Endothelial cell of umbilical vein (primary cell): ENCODE measurements at regions not wholly inside any gene's neighbourhood (a gene's known extent, or its start where the extent isn't known, plus 50 kb on each side); places are given as distances from the start of the nearest gene placed in this dataset.

Experiments used
- BruUV-seq: library from RNA; stranded (reverse); fragments of 400-500 nt; replicated peaks from 2 replicates; lab custom pipeline; 2021; lab: Mats Ljungman, UMichigan
- CTCF ChIA-PET: fragments of 300-600, 350-600 bp; sonication (Branson Sonifier 250); formaldehyde crosslinking; loops from one replicate; lab custom pipeline; 2021; ENCODE audit warnings: antibody characterized with exemption, inconsistent platforms; lab: Charles Lee
- POLR2A ChIA-PET: fragments of 300-600, 350-600 bp; sonication (Branson Sonifier 250); formaldehyde crosslinking; loops from one replicate; lab custom pipeline; 2021; ENCODE audit warnings: antibody characterized with exemption, inconsistent platforms; lab: Charles Lee
- DNase-seq: peaks from one replicate; pipeline ENCODE4 v3.0.0-alpha.2; 2011; ENCODE audit warnings: low read depth, low spot score
- FAIRE-seq: peaks from 2 replicates; lab custom pipeline; 2011; peaks lifted over from hg19 to GRCh38; lab: Jason Lieb, UNC
- H2AFZ ChIP-seq: 2 replicates; pipeline ENCODE4 v1.6.0; 2012; ENCODE audit warnings: low read depth, low read length, control low read depth, inconsistent platforms
- H3K27ac ChIP-seq: 2 replicates; pipeline ENCODE4 v1.5.1; 2011; ENCODE audit warnings: low read depth, mild to moderate bottlenecking, control low read depth, low read length, moderate library complexity; ENCODE audit not compliant: insufficient read depth
- H3K27me3 ChIP-seq, 2 experiments: 2 replicates each; pipeline versions ENCODE4 v1.6.0 to v1.6.1; 2011; ENCODE audit warnings: low read length in 2 of 2, mixed read lengths in 1 of 2; ENCODE audit not compliant: control insufficient read depth in 2 of 2, insufficient read depth in 2 of 2
- H3K36me3 ChIP-seq, 2 experiments: 2 replicates in 1 of 2; 3 replicates in 1 of 2; pipeline ENCODE4 v1.5.1; 2011; ENCODE audit warnings: low read length in 2 of 2, mild to moderate bottlenecking in 1 of 2, moderate library complexity in 1 of 2; ENCODE audit not compliant: control insufficient read depth in 2 of 2, insufficient read depth in 2 of 2; ENCODE audit errors: extremely low read depth in 1 of 2
- H3K4me1 ChIP-seq: 3 replicates; pipeline ENCODE4 v1.5.1; 2011; ENCODE audit warnings: mild to moderate bottlenecking, low read length; ENCODE audit not compliant: control insufficient read depth, insufficient read depth; ENCODE audit errors: extremely low read depth
- H3K4me2 ChIP-seq: 2 replicates; pipeline ENCODE4 v1.6.1; 2011; ENCODE audit warnings: low read length, control low read depth, mixed read lengths; ENCODE audit not compliant: insufficient read depth
- H3K4me3 ChIP-seq, 3 experiments: fragments of 200-600 bp in 1 of 3; sonication (generic), shearing (Covaris generic) in 1 of 3; replicated peaks in 1 of 3; 2 replicates each; pipeline ENCODE4 v1.5.1; 2011 to 2016; ENCODE audit warnings: control low read depth in 3 of 3, low read length in 3 of 3, mild to moderate bottlenecking in 2 of 3, inconsistent platforms in 1 of 3, low read depth in 1 of 3, moderate library complexity in 1 of 3; ENCODE audit not compliant: insufficient read depth in 1 of 3
- H3K79me2 ChIP-seq: 2 replicates; pipeline ENCODE4 v1.6.0; 2012; ENCODE audit warnings: low read length, inconsistent platforms; ENCODE audit not compliant: control insufficient read depth, insufficient read depth
- H3K9ac ChIP-seq: replicated peaks from 2 replicates; pipeline ENCODE3; 2011; ENCODE audit warnings: low read length, control low read depth; ENCODE audit not compliant: insufficient read depth; ENCODE audit errors: extremely low read depth
- H3K9me1 ChIP-seq: replicated peaks from 3 replicates; pipeline ENCODE4 v1.6.0; 2011; ENCODE audit warnings: mild to moderate bottlenecking, low read length; ENCODE audit not compliant: control insufficient read depth, insufficient read depth; ENCODE audit errors: extremely low read depth
- H3K9me3 ChIP-seq: replicated peaks from 2 replicates; pipeline ENCODE4 v1.5.1; 2012; ENCODE audit warnings: low read length, inconsistent platforms; ENCODE audit not compliant: control insufficient read depth, insufficient read depth
- H4K20me1 ChIP-seq: replicated peaks from 2 replicates; pipeline ENCODE3; 2011; ENCODE audit warnings: mild to moderate bottlenecking, low read length; ENCODE audit not compliant: control insufficient read depth, insufficient read depth; ENCODE audit errors: extremely low read depth
- EZH2 ChIP-seq: IDR thresholded peaks from 2 replicates; pipeline ENCODE4 v1.6.1; 2012; ENCODE audit warnings: borderline replicate concordance, low read depth, mild to moderate bottlenecking, moderate library complexity, low read length, inconsistent platforms; ENCODE audit not compliant: severe bottlenecking
- FOS ChIP-seq: IDR thresholded peaks from 2 replicates; pipeline ENCODE4 v1.6.1; 2011; ENCODE audit warnings: mild to moderate bottlenecking, low read length, moderate library complexity, borderline replicate concordance; ENCODE audit not compliant: insufficient read depth
- GATA2 ChIP-seq: IDR thresholded peaks from 2 replicates; pipeline ENCODE4 v1.7.0; 2011; ENCODE audit warnings: low read depth, mild to moderate bottlenecking, moderate library complexity, mixed read lengths, low read length; ENCODE audit not compliant: insufficient read length, insufficient read depth
- JUN ChIP-seq: IDR thresholded peaks from 2 replicates; pipeline ENCODE4 v1.6.1; 2011; ENCODE audit warnings: borderline replicate concordance, low read depth; ENCODE audit not compliant: insufficient read length, insufficient read depth
- MYC ChIP-seq: IDR thresholded peaks from one replicate; pipeline ENCODE4 v1.6.1; 2011; ENCODE audit warnings: mild to moderate bottlenecking, low read depth, low read length
- POLR2A ChIP-seq: IDR thresholded peaks from 2 replicates; pipeline ENCODE4 v1.6.1; 2012; ENCODE audit warnings: low read depth, mild to moderate bottlenecking, control low read depth, low read length
- POLR2AphosphoS5 ChIP-seq: IDR thresholded peaks from 2 replicates; pipeline ENCODE4 v1.6.1; 2012; ENCODE audit warnings: low read depth, mild to moderate bottlenecking, control low read depth, low read length, moderate library complexity; ENCODE audit not compliant: insufficient read depth
- dilution Hi-C: fragments of 300-500 bp; cut with MboI; formaldehyde crosslinking; loops from one replicate; pipeline ENCODE4 v1.15.0; 2019; ENCODE audit warnings: low sequenced_read_pairs; ENCODE audit not compliant: extremely low pct_ligation_motif_present
- intact Hi-C: fragments of 100-400 bp; cut with micrococcal nuclease; formaldehyde crosslinking; loops from one replicate; pipeline ENCODE4 v1.10.0; 2022
- TF ChIP-seq, protein P1 (sequence below): IDR thresholded peaks from 2 replicates; pipeline ENCODE4 v1.6.1; 2011; ENCODE audit not compliant: insufficient read depth, insufficient read length
- TF ChIP-seq, protein P2 (sequence below), 2 donors: IDR thresholded peaks; 1 replicate in 1 of 2; 2 replicates in 1 of 2; pipeline ENCODE4 v1.5.1; 2011; ENCODE audit warnings: low read length in 2 of 2, mild to moderate bottlenecking in 2 of 2, moderate library complexity in 2 of 2, control low read depth in 1 of 2, inconsistent platforms in 1 of 2, low read depth in 1 of 2; ENCODE audit not compliant: insufficient read depth in 1 of 2; ENCODE audit errors: extremely low read depth in 1 of 2

DNA sequence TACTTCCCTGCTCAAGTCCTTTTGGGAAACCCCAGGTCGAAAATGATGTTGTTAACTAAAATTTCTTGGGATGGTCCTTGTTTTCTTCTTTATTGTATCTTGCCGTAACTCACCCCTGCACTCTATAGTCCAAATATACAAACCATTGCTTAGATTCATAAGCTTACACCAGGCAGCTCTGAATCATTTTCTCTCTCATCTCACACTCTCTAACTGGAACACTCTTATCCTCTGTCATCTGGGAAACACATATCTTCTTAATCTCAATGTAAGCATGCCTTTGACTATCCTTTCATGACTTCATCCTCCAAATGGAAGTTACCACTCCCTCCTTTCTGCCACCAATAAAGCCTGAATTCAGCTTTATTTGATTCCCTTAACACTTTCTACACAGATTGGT lies 175.8 kb upstream of the ANK3 start:
- CTCF ChIA-PET = no interaction called here
- TF ChIP-seq EZH2 (no peak), GATA2 (no peak)
- no peak for DNase-seq

DNA sequence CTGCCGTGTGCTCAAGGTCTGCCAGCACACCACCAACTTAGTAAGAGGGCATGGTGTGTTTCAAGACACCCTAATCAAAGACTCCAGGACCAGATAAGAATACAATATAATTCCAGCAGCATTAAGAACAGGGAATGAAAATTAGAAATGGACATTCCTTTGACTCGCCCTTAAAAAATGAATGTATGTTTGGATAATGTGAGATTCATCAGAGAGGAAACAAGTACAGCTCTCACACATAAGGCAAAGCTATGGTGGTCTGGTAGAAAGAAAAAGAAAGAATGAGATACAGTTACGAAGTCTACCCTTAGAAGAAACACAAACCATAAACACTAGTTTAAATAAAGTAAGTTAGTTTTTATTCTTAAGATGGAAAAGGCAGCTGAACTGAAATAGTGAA lies 174.8 kb upstream of the ANK3 start:
- TF ChIP-seq, protein P1, sequence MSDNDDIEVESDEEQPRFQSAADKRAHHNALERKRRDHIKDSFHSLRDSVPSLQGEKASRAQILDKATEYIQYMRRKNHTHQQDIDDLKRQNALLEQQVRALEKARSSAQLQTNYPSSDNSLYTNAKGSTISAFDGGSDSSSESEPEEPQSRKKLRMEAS = no peak
- TF ChIP-seq POLR2A (no peak), JUN (no peak), POLR2AphosphoS5 (no peak), FOS (no peak), GATA2 (no peak), MYC (no peak), EZH2 (no peak)
- TF ChIP-seq, protein P2, sequence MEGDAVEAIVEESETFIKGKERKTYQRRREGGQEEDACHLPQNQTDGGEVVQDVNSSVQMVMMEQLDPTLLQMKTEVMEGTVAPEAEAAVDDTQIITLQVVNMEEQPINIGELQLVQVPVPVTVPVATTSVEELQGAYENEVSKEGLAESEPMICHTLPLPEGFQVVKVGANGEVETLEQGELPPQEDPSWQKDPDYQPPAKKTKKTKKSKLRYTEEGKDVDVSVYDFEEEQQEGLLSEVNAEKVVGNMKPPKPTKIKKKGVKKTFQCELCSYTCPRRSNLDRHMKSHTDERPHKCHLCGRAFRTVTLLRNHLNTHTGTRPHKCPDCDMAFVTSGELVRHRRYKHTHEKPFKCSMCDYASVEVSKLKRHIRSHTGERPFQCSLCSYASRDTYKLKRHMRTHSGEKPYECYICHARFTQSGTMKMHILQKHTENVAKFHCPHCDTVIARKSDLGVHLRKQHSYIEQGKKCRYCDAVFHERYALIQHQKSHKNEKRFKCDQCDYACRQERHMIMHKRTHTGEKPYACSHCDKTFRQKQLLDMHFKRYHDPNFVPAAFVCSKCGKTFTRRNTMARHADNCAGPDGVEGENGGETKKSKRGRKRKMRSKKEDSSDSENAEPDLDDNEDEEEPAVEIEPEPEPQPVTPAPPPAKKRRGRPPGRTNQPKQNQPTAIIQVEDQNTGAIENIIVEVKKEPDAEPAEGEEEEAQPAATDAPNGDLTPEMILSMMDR (IDR thresholded peaks at IDR 0.05; ENCODE audit: extremely low read depth in 1 of 2, insufficient read depth in 1 of 2, low read depth in 1 of 2, low read length in 2 of 2) = no peak
- Histone ChIP-seq H3K9ac (no peak overlapping the region), H3K36me3 (no peaks in the 10 kb centered on the region), H3K79me2 (no peaks in the 10 kb centered on the region), H3K4me2 (no peak overlapping the region), H3K27ac (no peak overlapping the region), H2AFZ (no peak overlapping the region), H3K4me3 (no peak overlapping the region), H3K9me1 (no peaks in the 10 kb centered on the region), H4K20me1 (no peaks in the 10 kb centered on the region), H3K27me3 (peaks cover 0 to 7% of the 10 kb centered on the region in 2 experiments), H3K9me3 (no peaks in the 10 kb centered on the region), H3K4me1 (no peaks in the 10 kb centered on the region)
- BruUV-seq = no TSS peak
- intact Hi-C loops = no loop called here
- POLR2A ChIA-PET = no interaction called here
- CTCF ChIA-PET = interaction anchor here (1.4 to 1.7 kb wide), 2 partner anchors 13 to 82 kb away, joined by 4 to 5 read pairs; no protein-coding TSS in a partner anchor
- FAIRE-seq (no peak), DNase-seq (no peak)
- dilution Hi-C loops = no loop called here

More for the DNA sequence above, 175.8 kb upstream of the ANK3 start:
- Histone ChIP-seq H3K9ac (no peak overlapping the region), H3K79me2 (no peaks in the 10 kb centered on the region), H3K4me3 (no peak overlapping the region), H2AFZ (no peak overlapping the region), H4K20me1 (no peaks in the 10 kb centered on the region), H3K36me3 (no peaks in the 10 kb centered on the region), H3K9me3 (no peaks in the 10 kb centered on the region), H3K27me3 (peaks cover 0 to 6% of the 10 kb centered on the region in 2 experiments), H3K9me1 (no peaks in the 10 kb centered on the region), H3K27ac (no peak overlapping the region), H3K4me1 (no peaks in the 10 kb centered on the region), H3K4me2 (no peak overlapping the region)
- dilution Hi-C loops (no loop called here), intact Hi-C loops (no loop called here)
- POLR2A ChIA-PET = no interaction called here
- no peak for FAIRE-seq
- no TSS peak for BruUV-seq
